K562 (cell line): ENCODE measurements at regions not wholly inside any gene's neighbourhood (a gene's known extent, or its start where the extent isn't known, plus 50 kb on each side); places are given as distances from the start of the nearest gene placed in this dataset.

Source experiments
- ATAC-seq: fragments of 200-7000 bp; cut with Tn5 transposase; 3 replicates; pipeline ENCODE4 v1.9.1; 2020; ENCODE audit warnings: moderate library complexity
- BruUV-seq: library from RNA; stranded (reverse); fragments of 400-500 nt; replicated peaks from 2 replicates; lab custom pipeline; 2021; lab: Mats Ljungman, UMichigan
- CTCF ChIA-PET: fragments of 300-600 bp; formaldehyde crosslinking; extraction: SDS; loops from one replicate; lab custom pipeline; 2021; ENCODE audit warnings: low intra/inter-chr PET ratio; lab: Yijun Ruan, JAX
- POLR2A ChIA-PET: fragments of 300-600, 350-650 bp; sonication (Branson Sonifier 250); formaldehyde crosslinking; extraction: SDS; loops from one replicate; lab custom pipeline; 2021; ENCODE audit warnings: antibody characterized with exemption, inconsistent platforms; lab: Yijun Ruan, JAX
- DNase-seq, 4 experiments: peaks; one replicate each; pipeline versions ENCODE4 v3.0.0 to v3.0.0-alpha.2; 2011 to 2018; ENCODE audit warnings: low spot score in 3 of 4, mixed read lengths in 3 of 4; ENCODE audit errors: extremely low read depth in 1 of 4
- FAIRE-seq: peaks from 2 replicates; lab custom pipeline; 2011; peaks lifted over from hg19 to GRCh38; lab: Jason Lieb, UNC
- H2AFZ ChIP-seq: 2 replicates; pipeline ENCODE4 v1.6.0; 2011; ENCODE audit warnings: low read depth, low read length, control low read depth, inconsistent platforms
- H3K27ac ChIP-seq: fragments of 200-600 bp; 3 replicates; pipeline ENCODE4 v1.8.0; 2011; ENCODE audit warnings: low read depth, mild to moderate bottlenecking, control low read depth, inconsistent platforms, low read length, moderate library complexity, mixed read lengths; ENCODE audit errors: extremely low read depth
- H3K27me3 ChIP-seq, 2 experiments: fragments of 300-600 bp in 1 of 2; 2 replicates in 1 of 2; 3 replicates in 1 of 2; pipeline versions ENCODE4 v1.6.0 to v1.8.0; 2011; ENCODE audit warnings: inconsistent platforms in 2 of 2, low read length in 2 of 2, mild to moderate bottlenecking in 1 of 2, mixed read lengths in 1 of 2, moderate library complexity in 1 of 2; ENCODE audit not compliant: control insufficient read depth in 2 of 2, insufficient read depth in 2 of 2
- H3K36me3 ChIP-seq: fragments of 300-600 bp; 3 replicates; pipeline ENCODE4 v1.8.0; 2011; ENCODE audit warnings: mild to moderate bottlenecking, low read length, inconsistent platforms; ENCODE audit not compliant: control insufficient read depth, insufficient read depth
- H3K4me1 ChIP-seq, 2 experiments: fragments of 200-600 bp in 1 of 2; replicated peaks in 1 of 2; 2 replicates in 1 of 2; 3 replicates in 1 of 2; pipeline versions ENCODE4 v1.5.1 to v1.8.0; 2011; ENCODE audit warnings: inconsistent platforms in 2 of 2, low read length in 2 of 2, mild to moderate bottlenecking in 1 of 2, mixed read lengths in 1 of 2, moderate library complexity in 1 of 2; ENCODE audit not compliant: control insufficient read depth in 2 of 2, insufficient read depth in 2 of 2
- H3K4me2 ChIP-seq: 2 replicates; pipeline ENCODE4 v1.6.1; 2011; ENCODE audit warnings: low read length, control low read depth, inconsistent platforms, mixed read lengths; ENCODE audit not compliant: insufficient read depth
- H3K4me3 ChIP-seq: fragments of 200-600 bp; sonication (generic), shearing (Covaris generic); 2 replicates; pipeline ENCODE4 v1.5.1; 2016; ENCODE audit warnings: control low read depth, inconsistent platforms
- H3K79me2 ChIP-seq: fragments of 200-600 bp; 3 replicates; pipeline ENCODE4 v1.8.0; 2011; ENCODE audit warnings: low read length, inconsistent platforms; ENCODE audit not compliant: control insufficient read depth, insufficient read depth
- H3K9ac ChIP-seq, 2 experiments: 2 replicates each; pipeline versions ENCODE4 v1.6.0 to v1.6.1; 2011; ENCODE audit warnings: low read depth in 2 of 2, low read length in 2 of 2, control low read depth in 1 of 2, inconsistent platforms in 1 of 2, mild to moderate bottlenecking in 1 of 2, mixed read lengths in 1 of 2; ENCODE audit not compliant: insufficient read depth in 1 of 2
- H3K9me1 ChIP-seq: one replicate; pipeline ENCODE4 v1.6.0; 2011; ENCODE audit warnings: inconsistent platforms, mild to moderate bottlenecking, low read length, moderate library complexity; ENCODE audit not compliant: control insufficient read depth, insufficient read depth
- H3K9me3 ChIP-seq: replicated peaks from 2 replicates; pipeline ENCODE4 v1.5.1; 2011; ENCODE audit warnings: low read depth, low read length, inconsistent platforms; ENCODE audit not compliant: control insufficient read depth, insufficient read depth
- H4K20me1 ChIP-seq: replicated peaks from 2 replicates; pipeline ENCODE4 v1.6.1; 2011; ENCODE audit warnings: low read length, inconsistent platforms, mixed read lengths; ENCODE audit not compliant: control insufficient read depth, insufficient read depth
- MCM5 ChIP-seq: fragments of 450-650 bp; IDR thresholded peaks from 2 replicates; pipeline ENCODE4 v1.6.1; 2016; ENCODE audit warnings: low read depth
- NCOR1 ChIP-seq: fragments of 450-650 bp; IDR thresholded peaks from 2 replicates; pipeline ENCODE4 v1.6.1; 2016; ENCODE audit warnings: mild to moderate bottlenecking, moderate library complexity
- PPARD ChIP-seq: fragments of 250-450 bp; sonication (Bioruptor Pico); IDR thresholded peaks from 2 replicates; pipeline ENCODE4 v1.8.0; 2022; ENCODE audit warnings: inconsistent platforms, mild to moderate bottlenecking, moderate library complexity
- ZNF785 ChIP-seq: fragments of 250-450 bp; sonication (Bioruptor Pico); IDR thresholded peaks from 2 replicates; pipeline ENCODE4 v1.4.0; 2020; ENCODE audit warnings: mild to moderate bottlenecking
- WGBS: fragments of 100-300 bp; shearing (Covaris generic); methylation state at CpG from one replicate; pipeline ENCODE4 v1.1.6; 2016; ENCODE audit warnings: low coverage, mixed read lengths; ENCODE audit not compliant: insufficient coverage; ENCODE audit errors: missing lambda C conversion rate; 5-methylcytosine and 5-hydroxymethylcytosine counted together
- in situ Hi-C: fragments of 300-500 bp; cut with MboI; formaldehyde crosslinking; loops from 4 replicates; pipeline ENCODE4 v1.15.0; 2018; ENCODE audit warnings: inconsistent platforms, mixed read lengths
- intact Hi-C: fragments of 100-400 bp; cut with micrococcal nuclease; formaldehyde crosslinking; loops from 2 replicates; pipeline ENCODE4 v1.14.2; 2022

DNA sequence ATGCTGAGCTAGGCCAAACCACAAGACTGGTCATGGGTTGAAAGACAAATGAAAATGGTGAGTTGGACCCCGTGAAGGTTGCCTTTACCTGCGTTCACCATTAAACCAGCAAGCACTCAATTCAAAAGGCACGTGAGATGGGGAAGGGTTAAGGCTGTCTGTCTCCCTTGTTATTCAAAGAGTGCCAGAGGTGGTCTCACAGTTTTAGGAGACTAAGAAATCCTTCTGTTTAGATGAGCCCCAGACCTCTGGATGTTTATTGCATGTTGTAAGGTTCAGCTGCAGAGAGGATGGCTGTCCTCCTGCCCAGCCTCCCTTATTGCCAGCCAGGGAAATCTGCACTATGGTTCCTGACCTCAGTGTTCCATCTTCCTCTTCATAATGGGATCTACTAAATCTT, 498.0 kb upstream of the CELF2 start:
- H3K79me2 ChIP-seq: no peaks in the 10 kb centered on the region

DNA sequence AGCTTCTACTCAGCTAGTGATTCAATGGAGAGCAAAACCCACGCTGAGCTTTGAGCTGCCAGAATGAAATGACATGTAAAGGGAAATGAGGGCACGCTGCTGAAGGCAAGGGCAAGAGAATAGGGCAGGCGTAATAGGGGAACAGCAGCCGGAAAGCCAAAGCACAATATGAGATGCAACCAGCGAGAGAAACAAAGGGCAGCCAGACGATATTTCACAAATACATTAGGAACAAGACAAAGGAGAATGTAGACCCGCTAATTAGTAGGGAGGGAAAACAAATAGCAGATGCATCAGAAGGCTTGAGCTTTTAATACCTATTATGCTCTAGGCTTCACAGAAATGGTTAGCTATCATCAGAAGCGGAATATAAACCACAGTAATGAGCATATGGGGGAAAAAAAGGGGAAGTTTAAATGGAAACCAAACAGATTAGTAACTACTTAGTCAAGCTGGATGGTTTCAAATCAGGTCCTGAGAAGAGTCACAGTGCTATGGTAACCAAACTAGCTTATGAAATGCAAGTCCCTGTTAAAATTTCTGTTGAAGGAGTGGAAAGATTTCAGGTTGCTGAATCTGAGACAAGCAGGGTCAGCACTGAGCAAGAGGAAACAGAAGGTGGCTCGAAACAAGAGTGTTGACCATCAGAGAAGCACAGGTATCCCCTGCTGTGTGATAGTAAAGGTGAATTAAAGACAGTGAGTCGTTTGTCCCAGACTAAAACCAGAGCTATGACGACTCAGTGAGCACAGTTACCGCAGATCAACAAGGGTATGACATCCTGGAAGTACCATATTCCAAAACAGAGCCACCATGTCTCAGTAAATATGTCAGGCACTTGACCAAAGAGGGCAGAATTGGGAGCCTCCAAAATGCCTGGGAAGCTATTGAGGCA, 496.9 kb upstream of the CELF2 start:
- intact Hi-C loops: no loop called here

More for the DNA sequence above, 498.0 kb upstream of the CELF2 start:
- no peak for FAIRE-seq
- no peak for DNase-seq
- CTCF ChIA-PET: no interaction called here
- POLR2A ChIA-PET: no interaction called here
- BruUV-seq: no TSS peak
- intact Hi-C loops: no loop called here
- no peaks in the 10 kb centered on the region for H3K36me3 ChIP-seq
- H3K4me3 ChIP-seq: no peak overlapping the region
- no peak for ATAC-seq
- no peaks in the 10 kb centered on the region for H3K4me1 ChIP-seq
- H3K9me3 ChIP-seq: 0 out of 2 replicates have a peak, but pooled peaks cover 2% of the 10 kb centered on the region
- in situ Hi-C loops: no loop called here
- WGBS: 0% methylated on average over 3 of the region's 3 CpGs
- no peaks in the 10 kb centered on the region for H4K20me1 ChIP-seq
- H3K4me2 ChIP-seq: no peak overlapping the region
- H3K9me1 ChIP-seq: no peaks in the 10 kb centered on the region
- no peaks in the 10 kb centered on the region for H3K27me3 ChIP-seq
- no peak overlapping the region for H2AFZ ChIP-seq
- H3K9ac ChIP-seq: no peak overlapping the region
- H3K27ac ChIP-seq: no peak overlapping the region
- no peak for TF ChIP-seq PPARD
- no peak for TF ChIP-seq MCM5
- no peak for TF ChIP-seq NCOR1

More for the DNA sequence above, 496.9 kb upstream of the CELF2 start:
- Histone ChIP-seq H3K9ac (no peak overlapping the region), H3K9me3 (0 out of 2 replicates have a peak, but pooled peaks cover 2% of the 10 kb centered on the region), H3K36me3 (no peaks in the 10 kb centered on the region), H3K9me1 (no peaks in the 10 kb centered on the region), H3K4me3 (no peak overlapping the region), H3K79me2 (no peaks in the 10 kb centered on the region), H3K27me3 (no peaks in the 10 kb centered on the region), H3K4me2 (no peak overlapping the region), H4K20me1 (no peaks in the 10 kb centered on the region), H2AFZ (no peak overlapping the region), H3K27ac (no peak overlapping the region), H3K4me1 (no peaks in the 10 kb centered on the region)
- under 1% methylated on average over 12 of the region's 12 CpGs for WGBS
- ATAC-seq (no peak), DNase-seq (no peak), FAIRE-seq (no peak)
- in situ Hi-C loops: no loop called here
- POLR2A ChIA-PET: interaction anchor here (0.8 kb wide), 1 partner anchor 479 kb away, joined by 3 read pairs; no protein-coding TSS in a partner anchor
- no peak for TF ChIP-seq ZNF785 (CRISPR knock-in tag)
- CTCF ChIA-PET: no interaction called here
- BruUV-seq: no TSS peak
